Uterus (tissue), 3 donors: ENCODE measurements at regions not wholly inside any gene's neighbourhood (a gene's known extent, or its start where the extent isn't known, plus 50 kb on each side); places are given as distances from the start of the nearest gene placed in this dataset.

ENCODE experiments used
- DNase-seq, 2 donors: peaks; one replicate each; pipeline ENCODE4 v3.0.0-alpha.2; 2019 to 2020
- H3K27ac ChIP-seq, 2 donors: fragments of 200-600 bp; sonication (generic); 1 replicate in 1 of 2; 2 replicates in 1 of 2; pipeline ENCODE4 v1.5.1; 2016 to 2018
- H3K27me3 ChIP-seq, 2 donors: fragments of 200-600 bp; sonication (generic); one replicate each; pipeline ENCODE4 v1.5.1; 2018 to 2019; ENCODE audit warnings: control low read depth in 1 of 2
- H3K36me3 ChIP-seq, 2 donors: fragments of 200-600 bp; sonication (generic); one replicate each; pipeline ENCODE4 v1.5.1; 2019; ENCODE audit warnings: control low read depth in 1 of 2
- H3K4me1 ChIP-seq, 2 donors: fragments of 200-600 bp; sonication (generic); one replicate each; pipeline ENCODE4 v1.5.1; 2018 to 2019; ENCODE audit warnings: control low read depth in 1 of 2
- H3K4me3 ChIP-seq, 2 donors: fragments of 200-600 bp; sonication (generic); 1 replicate in 1 of 2; 2 replicates in 1 of 2; pipeline ENCODE4 v1.5.1; 2018 to 2019; ENCODE audit warnings: mild to moderate bottlenecking in 1 of 2
- H3K9me3 ChIP-seq, 2 donors: fragments of 200-600 bp; sonication (generic); one replicate each; pipeline ENCODE4 v1.5.1; 2019; ENCODE audit warnings: control low read depth in 1 of 2
- POLR2A ChIP-seq, 2 donors: fragments of 450-650 bp; IDR thresholded peaks; one replicate each; pipeline ENCODE4 v1.6.1; 2016; ENCODE audit warnings: antibody characterized with exemption in 2 of 2, mild to moderate bottlenecking in 1 of 2, moderate library complexity in 1 of 2
- intact Hi-C: fragments of 100-400 bp; cut with DNase I; formaldehyde crosslinking; loops from one replicate; pipeline ENCODE4 v1.15.1; 2023; ENCODE audit warnings: low total_unique reads
- TF ChIP-seq, protein P1 (sequence below), 4 experiments: fragments of 200-600 bp in 2 of 4; fragments of 450-650 bp in 2 of 4; sonication (generic) in 2 of 4; IDR thresholded peaks; one replicate each; pipeline ENCODE4 v1.5.1; 2016 to 2019; ENCODE audit warnings: antibody characterized with exemption in 4 of 4, mild to moderate bottlenecking in 2 of 4, moderate library complexity in 1 of 4
- donor health status: DM: yes; HTN: yes; CAD: no.

DNA sequence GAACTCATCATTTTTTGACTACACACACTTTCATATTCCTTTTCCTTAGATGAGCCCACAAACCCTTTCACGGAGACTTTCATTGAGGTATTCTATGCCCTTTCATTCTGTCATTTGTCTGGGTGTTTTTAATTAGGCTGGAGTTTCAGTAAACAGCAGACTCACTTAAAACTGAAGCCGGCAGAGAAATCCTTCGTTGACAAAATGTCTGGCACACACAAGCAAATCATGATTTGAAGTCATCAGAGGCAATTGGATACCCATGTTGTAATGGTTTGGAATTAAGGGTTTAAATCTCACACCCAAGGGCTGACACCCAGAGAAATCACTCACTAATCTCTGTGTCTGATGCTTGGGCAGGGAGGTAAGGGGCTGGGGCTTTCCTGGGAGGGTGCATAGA is 127.1 kb downstream of the EHF start:
- H3K4me1 ChIP-seq = no peaks in the 10 kb centered on the region
- H3K27ac ChIP-seq = no peak overlapping the region
- intact Hi-C loops = no loop called here
- TF ChIP-seq, protein P1, sequence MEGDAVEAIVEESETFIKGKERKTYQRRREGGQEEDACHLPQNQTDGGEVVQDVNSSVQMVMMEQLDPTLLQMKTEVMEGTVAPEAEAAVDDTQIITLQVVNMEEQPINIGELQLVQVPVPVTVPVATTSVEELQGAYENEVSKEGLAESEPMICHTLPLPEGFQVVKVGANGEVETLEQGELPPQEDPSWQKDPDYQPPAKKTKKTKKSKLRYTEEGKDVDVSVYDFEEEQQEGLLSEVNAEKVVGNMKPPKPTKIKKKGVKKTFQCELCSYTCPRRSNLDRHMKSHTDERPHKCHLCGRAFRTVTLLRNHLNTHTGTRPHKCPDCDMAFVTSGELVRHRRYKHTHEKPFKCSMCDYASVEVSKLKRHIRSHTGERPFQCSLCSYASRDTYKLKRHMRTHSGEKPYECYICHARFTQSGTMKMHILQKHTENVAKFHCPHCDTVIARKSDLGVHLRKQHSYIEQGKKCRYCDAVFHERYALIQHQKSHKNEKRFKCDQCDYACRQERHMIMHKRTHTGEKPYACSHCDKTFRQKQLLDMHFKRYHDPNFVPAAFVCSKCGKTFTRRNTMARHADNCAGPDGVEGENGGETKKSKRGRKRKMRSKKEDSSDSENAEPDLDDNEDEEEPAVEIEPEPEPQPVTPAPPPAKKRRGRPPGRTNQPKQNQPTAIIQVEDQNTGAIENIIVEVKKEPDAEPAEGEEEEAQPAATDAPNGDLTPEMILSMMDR (IDR thresholded peaks at IDR 0.05) = no peak
- TF ChIP-seq POLR2A (IDR thresholded peaks at IDR 0.05) = no peak
- no peaks in the 10 kb centered on the region for H3K36me3 ChIP-seq
- no peak for DNase-seq
- H3K9me3 ChIP-seq = no peaks in the 10 kb centered on the region
- H3K4me3 ChIP-seq = no peak overlapping the region
- H3K27me3 ChIP-seq = no peaks in the 10 kb centered on the region

DNA sequence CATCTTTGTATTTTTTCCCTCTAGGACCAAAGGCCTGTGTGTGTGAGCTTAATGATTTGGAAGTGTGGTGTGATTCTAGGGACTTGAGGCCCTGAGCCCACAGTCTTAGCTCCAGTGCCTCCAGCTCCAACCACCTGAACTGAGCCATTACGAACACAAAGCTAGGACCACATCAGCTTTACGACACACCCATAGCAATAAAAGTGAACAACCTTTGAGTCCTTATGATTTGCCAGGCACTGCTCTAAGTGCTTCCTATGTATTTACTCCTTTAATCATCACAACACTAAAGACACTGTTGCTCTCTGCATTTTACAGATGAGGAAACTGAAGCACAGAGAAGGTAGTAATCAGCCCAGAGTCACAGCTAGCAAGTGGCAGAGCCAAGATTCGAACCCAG is 126.4 kb downstream of the EHF start:
- no peaks in the 10 kb centered on the region for H3K4me1 ChIP-seq
- DNase-seq = no peak
- TF ChIP-seq, protein P1 (IDR thresholded peaks at IDR 0.05) = no peak
- no peak for TF ChIP-seq POLR2A (IDR thresholded peaks at IDR 0.05)
- no peaks in the 10 kb centered on the region for H3K27me3 ChIP-seq
- no peaks in the 10 kb centered on the region for H3K9me3 ChIP-seq
- H3K4me3 ChIP-seq = no peak overlapping the region
- intact Hi-C loops = no loop called here
- H3K27ac ChIP-seq = no peak overlapping the region
- H3K36me3 ChIP-seq = no peaks in the 10 kb centered on the region

DNA sequence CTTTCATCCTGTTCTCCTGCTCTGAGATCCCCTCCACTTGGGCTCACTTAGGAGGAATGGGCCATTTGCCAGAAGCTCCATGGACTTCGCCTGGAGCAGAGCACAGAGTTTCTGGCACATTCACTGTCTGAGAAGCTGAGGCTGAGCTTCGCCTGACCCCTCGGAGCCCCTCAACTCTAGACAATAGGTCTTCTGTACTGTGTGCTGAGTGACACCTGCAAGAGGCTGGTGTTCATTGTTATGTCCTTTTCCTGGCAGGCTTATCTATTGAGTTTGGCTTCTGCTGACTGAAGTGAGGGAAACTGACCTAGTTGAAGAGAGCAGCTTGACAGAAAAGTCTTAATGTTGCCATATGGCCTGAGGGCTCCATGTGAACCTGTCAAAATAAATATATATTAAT is 124.3 kb downstream of the EHF start:
- Histone ChIP-seq H3K27me3 (no peaks in the 10 kb centered on the region), H3K9me3 (no peaks in the 10 kb centered on the region), H3K4me1 (no peaks in the 10 kb centered on the region), H3K4me3 (no peak overlapping the region), H3K27ac (no peak overlapping the region), H3K36me3 (no peaks in the 10 kb centered on the region)
- DNase-seq = no peak
- intact Hi-C loops = no loop called here
- TF ChIP-seq POLR2A (IDR thresholded peaks at IDR 0.05) = no peak
- TF ChIP-seq, protein P1 (IDR thresholded peaks at IDR 0.05) = no peak

DNA sequence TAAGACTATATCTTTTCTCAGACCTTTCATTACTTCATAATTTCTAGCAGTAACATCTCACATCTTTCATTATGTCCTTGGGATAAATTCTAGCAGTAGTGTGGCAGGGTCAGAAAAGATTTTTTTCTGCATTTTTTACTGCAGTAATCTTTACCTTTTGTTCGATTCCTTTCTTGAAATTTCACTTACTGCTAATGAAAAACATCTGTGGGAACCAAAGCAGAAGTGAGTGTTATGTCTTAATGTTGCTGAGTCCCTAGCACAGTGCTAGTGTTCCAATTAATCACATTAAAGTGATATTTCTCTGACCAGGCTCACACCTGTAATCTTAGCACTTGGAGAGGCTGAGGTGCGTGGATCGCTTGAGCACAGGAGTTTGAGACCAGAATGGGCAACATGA is 123.6 kb downstream of the EHF start:
- no peaks in the 10 kb centered on the region for H3K9me3 ChIP-seq
- DNase-seq = no peak
- H3K4me3 ChIP-seq = no peak overlapping the region
- H3K36me3 ChIP-seq = no peaks in the 10 kb centered on the region
- H3K4me1 ChIP-seq = no peaks in the 10 kb centered on the region
- no peaks in the 10 kb centered on the region for H3K27me3 ChIP-seq
- no peak overlapping the region for H3K27ac ChIP-seq
- intact Hi-C loops = no loop called here
- no peak for TF ChIP-seq POLR2A (IDR thresholded peaks at IDR 0.05)
- TF ChIP-seq, protein P1 (IDR thresholded peaks at IDR 0.05) = no peak

DNA sequence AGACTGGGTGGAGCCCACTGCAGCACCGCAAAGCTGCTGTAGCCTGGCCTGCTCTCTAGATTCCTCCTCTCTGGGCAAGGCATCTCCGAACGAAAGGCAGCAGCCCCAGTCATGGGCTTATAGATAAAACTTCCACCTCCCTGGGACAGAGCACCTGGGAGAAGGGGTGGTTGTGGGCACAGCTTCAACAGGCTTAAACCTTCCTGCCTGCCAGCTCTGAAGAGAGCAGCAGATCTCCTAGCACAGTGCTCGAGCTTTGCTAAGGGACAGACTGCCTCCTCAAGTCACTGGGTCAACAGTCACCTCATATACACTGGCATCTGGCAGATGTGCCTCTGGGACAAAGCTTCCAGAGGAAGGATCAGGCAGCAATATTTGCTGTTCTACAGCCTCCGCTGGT is 117.3 kb downstream of the EHF start:
- H3K4me3 ChIP-seq = no peak overlapping the region
- H3K4me1 ChIP-seq = no peaks in the 10 kb centered on the region
- no peaks in the 10 kb centered on the region for H3K9me3 ChIP-seq
- H3K27ac ChIP-seq = no peak overlapping the region
- intact Hi-C loops = no loop called here
- no peaks in the 10 kb centered on the region for H3K36me3 ChIP-seq
- TF ChIP-seq POLR2A (IDR thresholded peaks at IDR 0.05) = no peak
- TF ChIP-seq, protein P1 (IDR thresholded peaks at IDR 0.05) = no peak
- no peaks in the 10 kb centered on the region for H3K27me3 ChIP-seq
- no peak for DNase-seq
